ENCODE measurements at regions not wholly inside any gene's neighbourhood (a gene's known extent, or its start where the extent isn't known, plus 50 kb on each side); places are given as distances from the start of the nearest gene placed in this dataset.
"Not testable (repeated sequence)": the region's sequence is repeated elsewhere in the genome, so short reads cannot be mapped to it uniquely, and the experiment has no call there.

GRCh38 chr10:117454502-117454901, 79.3 kb upstream of the PDZD8 start:
- Mint-ChIP-seq H3K9me3 (ENCODE audit: unreplicated experiment) (peaks cover 4% of the 10 kb centered on the region), H3K36me3 (ENCODE audit: low read depth, unreplicated experiment) (peaks cover 10% of the 10 kb centered on the region), H3K27me3 (ENCODE audit: unreplicated experiment) (peaks cover 4% of the 10 kb centered on the region), H3K27ac (ENCODE audit: unreplicated experiment) (no peak overlapping the region), H3K4me3 (ENCODE audit: unreplicated experiment) (no peak overlapping the region), H3K4me1 (ENCODE audit: unreplicated experiment) (peaks cover 14% of the 10 kb centered on the region)
- TF ChIP-seq CTCF (IDR thresholded peaks at IDR 0.05; ENCODE audit: unreplicated experiment), result no peak
- no peak for DNase-seq (ENCODE audit: low spot score)

- not testable (repeated sequence) for H3K9me3 Mint-ChIP-seq (ENCODE audit: unreplicated experiment); DNase-seq (ENCODE audit: low spot score); H3K27ac Mint-ChIP-seq (ENCODE audit: unreplicated experiment); H3K27me3 Mint-ChIP-seq (ENCODE audit: unreplicated experiment); H3K4me3 Mint-ChIP-seq (ENCODE audit: unreplicated experiment)
- Mint-ChIP-seq H3K4me1 (ENCODE audit: unreplicated experiment) (peaks cover 10% of the 10 kb centered on the region), H3K36me3 (ENCODE audit: low read depth, unreplicated experiment) (peaks cover 13% of the 10 kb centered on the region)
These were observed 78.2 kb upstream of the PDZD8 start for GRCh38 chr10:117453484-117453883.

GRCh38 chr10:117450940-117451339, 75.7 kb upstream of the PDZD8 start:
- TF ChIP-seq CTCF (IDR thresholded peaks at IDR 0.05; ENCODE audit: unreplicated experiment), result no peak
- peaks cover 10% of the 10 kb centered on the region for H3K9me3 Mint-ChIP-seq (ENCODE audit: unreplicated experiment)
- H3K27ac Mint-ChIP-seq (ENCODE audit: unreplicated experiment), result no peak overlapping the region
- H3K4me1 Mint-ChIP-seq (ENCODE audit: unreplicated experiment), result no peaks in the 10 kb centered on the region
- no peak for DNase-seq (ENCODE audit: low spot score)
- no peak overlapping the region for H3K4me3 Mint-ChIP-seq (ENCODE audit: unreplicated experiment)
- peaks cover 5% of the 10 kb centered on the region for H3K27me3 Mint-ChIP-seq (ENCODE audit: unreplicated experiment)
- peaks cover 27% of the 10 kb centered on the region for H3K36me3 Mint-ChIP-seq (ENCODE audit: low read depth, unreplicated experiment)

- Mint-ChIP-seq H3K27me3 (ENCODE audit: unreplicated experiment) (peaks cover 4% of the 10 kb centered on the region), H3K4me1 (ENCODE audit: unreplicated experiment) (no peaks in the 10 kb centered on the region), H3K36me3 (ENCODE audit: low read depth, unreplicated experiment) (peaks cover 34% of the 10 kb centered on the region), H3K9me3 (ENCODE audit: unreplicated experiment) (peaks cover 22% of the 10 kb centered on the region), H3K27ac (ENCODE audit: unreplicated experiment) (no peak overlapping the region), H3K4me3 (ENCODE audit: unreplicated experiment) (no peak overlapping the region)
- no peak for TF ChIP-seq CTCF (IDR thresholded peaks at IDR 0.05; ENCODE audit: unreplicated experiment)
- no peak for DNase-seq (ENCODE audit: low spot score)
These were observed 74.4 kb upstream of the PDZD8 start for GRCh38 chr10:117449636-117450035.

- Mint-ChIP-seq H3K9me3 (ENCODE audit: unreplicated experiment) (peaks cover 23% of the 10 kb centered on the region), H3K4me3 (ENCODE audit: unreplicated experiment) (no peak overlapping the region), H3K36me3 (ENCODE audit: low read depth, unreplicated experiment) (peaks cover 34% of the 10 kb centered on the region), H3K27me3 (ENCODE audit: unreplicated experiment) (peaks cover 4% of the 10 kb centered on the region), H3K4me1 (ENCODE audit: unreplicated experiment) (no peaks in the 10 kb centered on the region), H3K27ac (ENCODE audit: unreplicated experiment) (no peak overlapping the region)
- DNase-seq (ENCODE audit: low spot score), result no peak
- no peak for TF ChIP-seq CTCF (IDR thresholded peaks at IDR 0.05; ENCODE audit: unreplicated experiment)
These were observed 73.6 kb upstream of the PDZD8 start for GRCh38 chr10:117448802-117449201.

GRCh38 chr10:117445992-117446391, 70.8 kb upstream of the PDZD8 start:
- H3K4me1 Mint-ChIP-seq (ENCODE audit: unreplicated experiment), result no peaks in the 10 kb centered on the region
- H3K27me3 Mint-ChIP-seq (ENCODE audit: unreplicated experiment), result peaks cover 5% of the 10 kb centered on the region
- DNase-seq (ENCODE audit: low spot score), result no peak
- no peak overlapping the region for H3K27ac Mint-ChIP-seq (ENCODE audit: unreplicated experiment)
- peaks cover 23% of the 10 kb centered on the region for H3K9me3 Mint-ChIP-seq (ENCODE audit: unreplicated experiment)
- no peak for TF ChIP-seq CTCF (IDR thresholded peaks at IDR 0.05; ENCODE audit: unreplicated experiment)
- H3K36me3 Mint-ChIP-seq (ENCODE audit: low read depth, unreplicated experiment), result peaks cover 24% of the 10 kb centered on the region
- H3K4me3 Mint-ChIP-seq (ENCODE audit: unreplicated experiment), result no peak overlapping the region
